HG03135 (cell line): ENCODE measurements at regions not wholly inside any gene's neighbourhood (a gene's known extent, or its start where the extent isn't known, plus 50 kb on each side); places are given as distances from the start of the nearest gene placed in this dataset.
"Not testable (repeated sequence)": the region's sequence is repeated elsewhere in the genome, so short reads cannot be mapped to it uniquely, and the experiment has no call there.

Experiments used
- ATAC-seq: cut with Tn5 transposase; IDR thresholded peaks from one replicate; pipeline ENCODE4 v1.9.1; 2021; ENCODE audit warnings: mild to moderate bottlenecking, moderate library complexity; ENCODE audit not compliant: unreplicated experiment

DNA sequence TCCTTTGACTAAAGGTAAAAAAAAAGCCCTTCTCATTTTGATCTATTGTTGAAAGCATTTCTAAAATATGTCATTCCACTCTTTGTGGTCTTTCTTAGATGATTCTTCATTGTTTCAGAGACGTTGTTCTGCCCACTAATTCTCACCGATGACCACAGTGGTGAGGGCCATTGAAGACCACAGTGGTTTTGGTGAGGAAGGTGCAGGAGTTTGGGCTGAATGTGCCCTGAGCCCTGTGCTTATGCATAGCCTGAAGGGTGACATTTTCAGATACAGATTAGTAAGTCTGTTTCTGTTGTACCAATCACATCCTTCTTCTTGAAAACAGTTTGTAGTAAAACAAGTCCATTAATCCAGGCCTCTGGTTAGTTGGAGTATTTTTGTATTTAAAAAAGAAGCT, 251.3 kb upstream of the ATP5MC3 start:
- no peak for ATAC-seq

GRCh38 chr2:175432021-175432420, 250.5 kb upstream of the ATP5MC3 start:
- ATAC-seq, result no peak

DNA sequence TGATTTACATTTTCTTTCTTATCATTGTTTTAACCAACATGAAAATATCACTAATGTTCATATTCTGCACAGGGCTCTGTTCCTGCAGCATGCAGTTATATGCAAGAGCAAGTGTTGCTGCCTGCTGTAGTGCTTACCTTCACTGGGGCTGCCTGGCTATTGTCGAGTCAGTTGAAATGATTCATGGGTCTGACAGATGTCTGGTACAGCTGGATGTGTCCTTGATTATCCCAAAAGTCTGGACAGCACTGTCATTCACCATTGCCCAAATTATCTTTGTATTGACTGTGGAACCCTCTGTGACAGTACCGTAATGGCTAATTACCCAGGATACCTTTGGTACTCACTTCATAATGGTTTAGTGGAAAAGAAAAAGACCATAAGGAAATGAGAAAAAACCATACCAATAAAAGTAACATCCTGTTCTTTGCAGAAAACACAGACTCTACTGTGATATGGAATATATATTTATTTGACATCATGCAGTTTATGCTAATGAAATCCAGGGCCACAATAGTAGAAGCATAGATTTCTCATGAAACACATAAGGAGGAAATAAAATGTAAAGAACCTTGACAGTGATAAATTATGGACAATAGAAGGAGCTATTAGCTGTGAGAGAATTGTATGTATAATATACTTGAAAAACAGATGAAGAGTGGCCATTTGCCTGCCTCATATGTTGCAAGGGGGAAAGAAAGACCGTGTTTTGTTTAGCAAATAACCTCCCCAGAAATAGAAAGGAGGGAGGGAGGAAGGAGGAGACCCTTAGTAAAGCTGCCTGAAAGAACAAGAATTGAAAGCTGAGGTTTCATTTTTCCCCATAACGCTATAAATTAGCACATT, 249.8 kb upstream of the ATP5MC3 start:
- no peak for ATAC-seq

GRCh38 chr2:175430236-175430635, 248.7 kb upstream of the ATP5MC3 start:
- ATAC-seq, result no peak

DNA sequence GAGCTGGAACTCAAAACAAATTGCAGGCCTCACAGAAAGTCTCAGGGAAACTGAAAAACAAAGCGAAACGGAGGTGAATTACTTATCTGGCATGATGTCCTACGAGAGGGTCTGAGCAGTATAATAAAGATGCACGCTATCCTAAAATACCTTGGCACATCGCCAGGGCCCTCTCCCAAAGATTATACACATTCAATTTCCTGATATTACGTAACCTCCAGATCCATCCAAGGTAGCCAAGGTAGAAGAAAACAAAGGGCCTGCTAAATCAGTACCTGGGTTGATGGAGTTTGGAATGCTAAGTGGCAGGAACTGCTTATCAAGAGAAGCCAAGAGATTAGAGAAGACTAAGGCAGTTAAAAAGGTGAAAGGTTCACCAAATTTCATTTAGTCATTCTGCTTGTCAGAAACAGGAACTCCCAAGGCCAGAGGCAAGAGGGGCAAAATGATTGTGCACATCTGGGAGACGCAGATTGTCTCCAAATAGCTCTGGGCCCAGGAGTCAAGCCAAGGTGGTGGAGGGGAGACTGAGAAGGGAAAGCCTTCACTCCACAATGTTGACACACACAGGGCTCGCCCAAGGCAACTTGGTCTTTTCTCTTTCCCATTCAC, 236.8 kb upstream of the ATP5MC3 start:
- no peak for ATAC-seq

DNA sequence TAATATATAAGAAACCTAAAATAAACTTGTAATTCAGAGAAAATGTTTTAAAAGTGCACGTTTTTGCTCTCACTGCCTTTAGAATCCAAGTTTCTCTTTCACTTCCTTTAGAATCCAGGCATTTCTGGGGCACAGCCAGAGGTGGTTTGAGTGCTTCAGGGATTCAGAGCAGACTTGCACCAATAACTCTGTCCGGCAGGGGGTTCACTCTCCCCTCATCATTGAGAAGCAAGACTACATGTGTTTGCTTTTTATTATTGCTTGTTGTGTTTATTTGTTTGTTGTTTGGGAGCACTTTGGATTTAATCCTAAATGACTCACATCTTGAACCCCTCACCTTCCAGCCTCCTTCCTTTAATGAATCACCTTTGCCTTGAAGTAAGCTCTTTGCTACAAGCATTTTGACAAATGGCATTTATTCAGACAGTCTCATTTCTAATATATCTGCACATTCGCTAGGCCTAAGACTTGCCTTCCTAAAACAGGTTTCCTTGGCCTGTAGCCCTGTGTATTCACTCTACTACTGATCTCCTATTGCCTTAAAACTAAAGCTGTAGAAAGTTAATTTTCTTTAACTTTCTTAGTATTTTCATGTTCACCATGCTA, 233.5 kb upstream of the ATP5MC3 start:
- no peak for ATAC-seq

DNA sequence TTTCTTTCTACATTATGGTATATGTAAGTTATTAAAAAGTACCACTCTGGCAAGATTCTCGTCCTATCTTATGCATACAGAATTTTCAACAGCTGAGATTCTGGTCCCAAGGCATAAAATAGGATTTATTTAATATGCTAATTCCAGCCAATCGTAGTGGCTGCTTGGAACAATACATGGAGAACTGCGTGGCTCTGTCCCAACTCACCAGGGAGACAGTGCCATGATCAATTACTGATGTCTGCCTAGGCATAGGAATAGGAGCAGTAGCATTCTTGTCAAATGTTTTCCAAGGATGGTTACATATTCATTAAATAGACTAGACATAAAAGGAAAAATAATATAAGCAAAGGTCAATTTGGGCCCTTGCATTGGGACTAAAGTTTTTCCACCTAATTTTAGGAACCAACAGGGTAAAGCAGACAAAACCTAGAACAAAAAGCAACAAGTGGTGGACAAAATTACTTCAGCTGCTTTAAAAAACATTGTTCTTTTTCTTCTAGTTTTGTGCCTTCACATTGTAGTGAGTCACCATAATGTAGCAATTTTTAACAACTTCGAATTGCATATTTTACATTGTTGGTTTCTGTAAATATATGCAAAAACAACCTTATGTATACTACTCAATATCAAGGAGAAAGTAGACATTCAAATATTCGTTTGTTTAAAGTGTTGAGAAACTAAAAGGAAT, 232.8 kb upstream of the ATP5MC3 start:
- ATAC-seq, result no peak

- ATAC-seq, result not testable (repeated sequence)
Observed at GRCh38 chr2:175410941-175411340, 229.4 kb upstream of the ATP5MC3 start.

GRCh38 chr2:175404839-175405238, 223.3 kb upstream of the ATP5MC3 start:
- ATAC-seq, result no peak

GRCh38 chr2:175403599-175404221, 222.2 kb upstream of the ATP5MC3 start:
- ATAC-seq, result no peak

- ATAC-seq, result no peak
Observed at GRCh38 chr2:175402571-175402970, 221.1 kb upstream of the ATP5MC3 start.

DNA sequence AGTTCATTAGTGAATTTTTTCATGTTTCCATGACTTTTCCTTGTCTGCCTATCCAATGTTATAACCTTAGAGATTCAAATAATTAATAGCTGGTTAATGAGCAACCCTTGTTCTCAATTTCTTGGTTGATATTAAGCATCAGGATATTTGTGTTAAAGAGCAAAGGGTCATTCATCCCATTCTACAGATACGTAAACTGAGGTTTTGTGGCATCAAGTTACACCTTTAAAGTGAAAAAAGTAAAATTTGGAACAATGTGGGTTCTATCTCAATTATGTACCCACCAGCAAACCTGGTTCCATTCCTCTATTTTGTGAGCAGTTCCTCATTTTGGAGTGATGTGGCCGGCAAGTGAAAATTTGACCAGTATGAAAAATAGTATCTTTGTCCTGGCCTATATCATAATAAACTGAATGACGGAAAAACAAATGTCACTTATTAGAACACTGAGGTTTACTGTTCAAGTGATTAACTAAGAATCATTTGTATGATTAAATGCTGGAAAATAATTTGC, 220.5 kb upstream of the ATP5MC3 start:
- no peak for ATAC-seq

DNA sequence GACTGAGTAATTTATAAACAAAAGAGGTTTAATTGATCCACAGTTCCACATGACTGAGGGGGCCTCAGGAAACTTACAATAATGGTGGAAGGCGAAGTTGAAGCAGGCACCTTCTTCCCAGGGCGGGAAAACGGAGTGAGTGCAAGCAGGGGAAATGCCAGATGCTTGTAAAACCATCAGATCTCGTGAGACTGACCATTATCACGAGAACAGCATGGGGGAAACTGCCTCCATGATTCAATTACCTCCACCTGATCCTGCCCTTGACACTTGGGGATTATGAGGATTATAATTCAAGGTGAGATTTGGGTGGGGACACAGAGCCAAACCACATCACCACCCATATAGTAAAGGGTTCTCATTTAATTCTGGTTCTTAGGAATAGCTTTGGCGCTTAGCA, 219.5 kb upstream of the ATP5MC3 start:
- no peak for ATAC-seq

- ATAC-seq, result no peak
Observed at GRCh38 chr2:175399326-175399725, 217.8 kb upstream of the ATP5MC3 start.

DNA sequence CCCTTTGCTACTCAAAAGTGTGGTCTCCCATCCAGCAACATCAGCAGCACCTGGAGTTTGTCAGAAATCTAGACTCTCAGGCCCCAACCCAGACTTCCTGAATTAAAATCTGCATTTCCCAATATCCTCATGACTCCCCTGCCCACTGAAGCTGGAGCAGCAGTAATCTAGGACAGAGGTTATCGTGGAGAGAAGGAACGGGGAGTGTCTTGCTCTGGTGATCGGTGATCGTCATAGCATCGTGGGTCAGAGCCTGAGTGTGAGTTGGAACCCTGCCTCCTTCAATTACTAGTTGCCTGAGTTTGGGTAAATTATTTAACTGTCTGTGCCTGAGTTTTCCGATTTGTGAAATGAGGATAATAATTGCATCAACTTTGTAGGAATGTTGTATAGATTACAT, 217.3 kb upstream of the ATP5MC3 start:
- no peak for ATAC-seq

GRCh38 chr2:175396696-175397095, 215.2 kb upstream of the ATP5MC3 start:
- no peak for ATAC-seq

GRCh38 chr2:175393851-175394250, 212.3 kb upstream of the ATP5MC3 start:
- ATAC-seq, result no peak

DNA sequence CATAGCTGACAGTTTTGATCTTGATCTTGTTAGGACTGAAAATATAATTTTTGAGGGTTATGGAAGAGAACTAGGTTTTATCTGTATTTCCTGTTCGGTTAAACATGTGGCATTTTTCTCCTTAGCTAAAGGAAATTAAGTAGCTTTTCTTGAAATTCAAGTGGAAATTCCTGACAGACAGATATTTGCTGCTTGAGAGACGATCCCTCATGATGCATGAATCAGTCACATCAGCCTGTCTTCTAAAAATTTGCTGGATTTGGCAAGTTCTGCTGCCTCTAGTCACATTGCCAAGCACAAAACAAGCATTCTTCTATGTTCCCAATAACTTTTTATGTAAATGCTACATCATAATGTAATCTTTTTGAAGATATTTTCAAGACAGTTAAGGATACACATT, 201.8 kb upstream of the ATP5MC3 start:
- no peak for ATAC-seq

DNA sequence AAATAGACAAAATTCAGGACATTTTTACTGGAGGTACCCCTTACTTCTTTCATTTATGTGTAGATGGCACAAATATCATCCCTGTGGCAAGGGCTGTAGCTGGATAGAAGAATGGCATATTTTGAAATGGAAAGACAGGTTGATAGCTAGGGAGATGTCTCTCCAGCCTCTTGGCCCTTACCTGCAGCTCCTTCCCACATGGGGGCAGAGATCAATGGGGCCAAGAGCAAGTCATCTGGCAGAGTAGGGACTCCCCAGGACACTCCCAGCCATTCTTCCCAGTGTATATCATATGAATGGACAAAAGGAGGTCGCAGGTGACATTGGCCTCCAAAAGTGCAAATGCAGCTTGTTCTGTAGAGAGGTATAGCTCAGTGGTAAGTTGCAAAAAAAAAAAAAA, 192.2 kb upstream of the ATP5MC3 start:
- no peak for ATAC-seq

DNA sequence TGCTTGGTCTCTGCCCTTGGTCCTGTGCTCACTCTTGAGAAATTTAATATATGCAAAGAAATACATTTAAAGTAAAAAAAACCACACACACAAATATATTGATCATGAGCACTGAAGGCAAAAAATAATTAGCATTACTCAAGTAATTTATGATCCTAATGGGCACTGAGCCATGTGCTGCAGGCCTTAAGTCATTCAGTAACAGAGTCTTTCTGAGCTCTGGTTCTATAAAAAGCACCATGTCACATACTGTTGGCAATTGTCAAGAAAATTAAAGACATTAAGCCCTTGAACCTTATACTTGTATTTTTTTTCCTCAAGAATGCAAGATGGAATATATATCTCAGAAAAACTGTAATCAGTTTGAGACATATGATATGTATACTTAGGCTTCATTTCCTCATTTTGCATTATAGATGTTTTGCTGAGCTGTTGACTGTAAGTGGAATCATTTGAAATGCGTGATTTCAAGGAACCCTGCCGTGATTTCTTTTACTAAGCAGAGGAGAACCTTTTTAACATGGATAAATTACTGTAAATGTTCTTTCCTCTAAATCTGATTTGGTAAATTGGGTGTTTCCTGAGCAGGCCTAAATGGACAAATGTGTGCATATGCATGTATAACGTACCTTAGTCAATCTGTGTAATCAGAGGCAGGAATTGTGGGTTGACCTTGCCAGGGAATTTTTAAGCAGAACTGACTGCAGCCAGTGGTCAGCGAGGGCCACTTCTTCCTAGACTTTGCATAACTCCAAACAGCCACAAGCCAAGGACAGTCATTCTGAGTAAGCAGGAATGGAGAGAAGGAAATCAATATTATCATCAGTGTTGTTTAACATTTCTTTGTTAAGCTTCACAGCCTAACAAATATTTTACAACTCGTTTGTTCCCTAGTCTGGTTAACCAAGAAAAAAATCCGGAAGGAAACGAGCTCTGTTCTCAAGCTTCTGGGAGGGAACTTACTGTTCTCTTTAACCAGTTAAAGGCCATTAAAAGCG, 191.5 kb upstream of the ATP5MC3 start:
- ATAC-seq, result no peak
